NCI-H82 (cell line): ENCODE measurements at regions not wholly inside any gene's neighbourhood (a gene's known extent, or its start where the extent isn't known, plus 50 kb on each side); places are given as distances from the start of the nearest gene placed in this dataset.

Experiments used
- DNase-seq: peaks from one replicate; lab custom pipeline; 2025; lab: John Stamatoyannopoulos, UW

GRCh38 chr10:112047674-112048073, 135.9 kb downstream of the GPAM start:
- no peak for DNase-seq

GRCh38 chr10:112052166-112052565, 131.4 kb downstream of the GPAM start:
- DNase-seq: no peak

DNA sequence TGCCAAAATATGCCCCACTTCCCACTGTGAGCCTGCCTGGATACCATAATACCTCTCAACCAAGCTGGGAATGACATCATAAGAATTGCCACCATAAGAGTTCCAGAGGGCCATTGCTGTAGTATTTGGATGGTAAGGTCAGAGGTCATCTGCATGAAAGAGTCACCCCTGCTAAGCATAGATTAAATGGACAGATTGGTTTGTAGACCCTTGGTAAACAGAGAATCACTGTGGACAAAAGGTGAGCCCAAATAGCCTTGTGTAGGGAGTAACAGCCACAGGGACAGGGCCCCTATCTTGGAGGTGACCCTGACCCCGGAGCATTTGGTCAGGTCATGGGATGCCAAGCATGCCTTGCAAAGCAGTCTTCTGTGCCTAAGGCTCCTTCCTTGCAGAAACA, 129.7 kb downstream of the GPAM start:
- DNase-seq: no peak

- DNase-seq: no peak
Measured at GRCh38 chr10:112054516-112054915, 129.0 kb downstream of the GPAM start.

GRCh38 chr10:112057072-112057471, 126.5 kb downstream of the GPAM start:
- DNase-seq: no peak

GRCh38 chr10:112059220-112059619, 124.3 kb downstream of the GPAM start:
- peak; percentile 2 for DNase-seq

- DNase-seq: no peak
Measured at GRCh38 chr10:112071596-112072133, 111.9 kb downstream of the GPAM start.

DNA sequence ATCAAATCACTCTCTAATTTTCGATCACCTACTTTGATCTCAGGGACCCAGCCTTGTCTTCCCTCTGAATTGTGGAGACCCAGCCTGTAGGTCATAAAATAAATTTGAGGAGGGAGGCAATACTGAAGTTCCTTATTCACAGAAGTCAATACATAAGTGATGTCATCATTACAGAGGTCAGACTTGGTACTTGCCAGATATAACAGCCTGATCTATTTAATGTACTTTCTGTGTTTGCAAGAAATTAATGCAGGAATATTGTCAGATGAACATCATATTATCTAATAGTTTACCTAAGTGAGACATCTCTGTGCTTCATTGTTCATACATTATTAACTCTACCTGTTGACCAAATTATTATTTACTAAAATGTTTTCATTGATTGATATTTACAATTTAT, 105.6 kb downstream of the GPAM start:
- DNase-seq: no peak

GRCh38 chr10:112080231-112080630, 103.3 kb downstream of the GPAM start:
- DNase-seq: no peak

DNA sequence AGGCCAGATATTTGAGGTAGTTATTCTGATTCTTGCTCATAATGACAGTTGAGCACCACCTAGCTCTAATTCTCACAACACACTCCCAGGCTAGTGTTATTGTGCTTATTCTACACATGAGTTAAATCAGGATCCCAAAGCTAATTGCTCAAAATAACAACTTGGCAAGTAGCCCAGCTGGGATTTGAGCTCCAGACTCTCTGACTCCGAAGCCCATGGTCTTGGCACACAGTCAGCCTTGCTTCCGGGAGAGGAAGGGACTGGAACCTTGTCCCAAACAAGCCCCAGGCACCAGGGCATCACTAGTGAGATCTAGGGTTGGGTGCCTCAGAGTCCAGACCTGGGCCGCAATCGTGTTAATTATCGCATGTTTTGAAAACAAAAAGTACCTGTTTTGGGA, 101.4 kb downstream of the GPAM start:
- peak; percentile 63 for DNase-seq

GRCh38 chr10:112083472-112083871, 100.1 kb downstream of the GPAM start:
- DNase-seq: no peak

DNA sequence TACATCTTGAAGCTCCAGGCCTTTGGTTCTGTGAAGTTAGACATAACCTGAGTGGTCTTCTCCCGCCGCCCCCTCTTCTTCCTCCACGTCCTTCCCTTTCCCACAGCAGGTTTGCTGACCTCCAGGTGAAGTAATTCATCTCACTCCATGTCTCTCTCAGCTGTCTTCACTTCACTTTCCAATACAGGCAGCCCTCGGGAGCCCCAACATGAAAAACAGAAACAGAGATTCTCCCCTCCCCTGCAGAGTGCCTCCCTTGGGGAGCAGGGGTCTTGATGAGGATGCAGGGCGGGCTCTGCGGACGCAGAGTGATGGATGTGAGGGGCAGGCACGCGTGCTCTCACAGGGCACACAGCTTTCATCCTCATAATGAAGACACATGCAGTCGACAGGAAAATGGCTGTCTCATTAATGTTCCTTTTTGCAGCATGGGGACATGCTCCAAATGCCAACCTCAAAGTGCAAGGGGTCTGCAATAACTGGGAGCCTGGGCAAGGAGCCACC, 95.6 kb downstream of the GPAM start:
- no peak for DNase-seq

DNA sequence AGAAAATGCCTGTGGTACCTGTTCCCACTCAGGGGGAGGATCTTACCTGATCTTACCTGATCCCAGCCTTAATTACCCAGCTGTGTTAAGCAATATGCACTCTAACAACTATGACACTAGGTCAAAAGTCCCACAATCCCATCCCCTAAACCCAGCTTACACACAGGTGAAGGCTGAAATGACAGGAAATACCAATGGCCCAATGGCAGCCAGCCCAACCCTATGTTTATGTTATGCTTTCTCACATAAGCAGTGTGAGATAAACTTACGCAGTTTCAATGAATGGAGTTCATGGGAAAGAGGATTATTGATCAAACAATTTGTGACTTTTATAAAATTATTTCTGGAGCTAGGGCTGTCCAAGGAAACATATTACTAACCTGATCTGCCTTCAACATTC, 91.9 kb downstream of the GPAM start:
- no peak for DNase-seq

GRCh38 chr10:112092519-112092918, 91.0 kb downstream of the GPAM start:
- no peak for DNase-seq

GRCh38 chr10:112094984-112095383, 88.6 kb downstream of the GPAM start:
- DNase-seq: no peak

DNA sequence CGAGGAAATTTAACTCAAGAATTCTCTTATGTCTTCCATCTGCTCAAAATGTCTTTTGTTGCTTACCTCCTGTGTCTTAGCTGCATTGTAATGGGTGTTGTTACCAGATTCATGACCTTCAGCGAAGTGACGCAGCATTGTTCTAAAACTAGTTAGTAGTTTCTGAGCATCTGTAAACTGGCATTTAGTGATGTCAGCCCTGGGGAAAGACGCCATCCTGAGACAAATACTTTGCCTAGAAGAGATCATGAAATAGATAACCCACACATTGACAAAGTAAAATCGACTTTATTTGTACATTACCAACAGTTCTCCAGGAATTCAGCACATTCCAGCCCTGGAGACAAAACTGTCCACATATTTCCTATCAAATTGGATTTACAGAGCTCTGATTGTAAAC, 87.8 kb downstream of the GPAM start:
- no peak for DNase-seq

DNA sequence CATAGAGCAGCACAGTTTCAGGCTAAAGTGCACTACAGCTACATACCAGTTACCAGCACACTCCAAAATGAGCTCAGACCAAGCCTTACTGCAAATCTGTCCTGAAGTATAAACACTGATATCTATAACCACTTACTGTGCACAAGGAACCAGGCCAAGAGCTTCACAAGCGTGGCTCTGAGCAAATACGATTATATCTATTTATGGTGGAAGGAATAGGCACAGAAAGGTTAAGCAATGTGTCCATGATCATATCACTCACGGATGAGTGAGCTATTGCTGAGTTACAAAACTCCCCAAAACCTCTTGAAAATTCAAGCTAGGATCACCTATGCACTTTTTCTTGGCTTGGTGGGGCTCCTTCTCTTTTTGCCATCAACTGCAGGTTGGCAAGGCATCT, 84.9 kb downstream of the GPAM start:
- DNase-seq: no peak
